Vagina (tissue), 2 donors: ENCODE measurements at regions not wholly inside any gene's neighbourhood (a gene's known extent, or its start where the extent isn't known, plus 50 kb on each side); places are given as distances from the start of the nearest gene placed in this dataset.

Experiments used
- CTCF ChIP-seq, 3 experiments: fragments of 450-650 bp in 2 of 3; fragments of 200-600 bp in 1 of 3; sonication (generic) in 1 of 3; IDR thresholded peaks; one replicate each; pipeline ENCODE4 v1.5.1; 2017 to 2019; ENCODE audit warnings: antibody characterized with exemption in 3 of 3, mild to moderate bottlenecking in 2 of 3, moderate library complexity in 2 of 3
- POLR2AphosphoS5 ChIP-seq, 2 donors: sonication (generic); formaldehyde crosslinking; IDR thresholded peaks; one replicate each; pipeline ENCODE4 v1.9.0; 2017; ENCODE audit warnings: antibody characterized with exemption in 2 of 2, mild to moderate bottlenecking in 2 of 2, low read depth in 1 of 2; ENCODE audit not compliant: insufficient read depth in 1 of 2

DNA sequence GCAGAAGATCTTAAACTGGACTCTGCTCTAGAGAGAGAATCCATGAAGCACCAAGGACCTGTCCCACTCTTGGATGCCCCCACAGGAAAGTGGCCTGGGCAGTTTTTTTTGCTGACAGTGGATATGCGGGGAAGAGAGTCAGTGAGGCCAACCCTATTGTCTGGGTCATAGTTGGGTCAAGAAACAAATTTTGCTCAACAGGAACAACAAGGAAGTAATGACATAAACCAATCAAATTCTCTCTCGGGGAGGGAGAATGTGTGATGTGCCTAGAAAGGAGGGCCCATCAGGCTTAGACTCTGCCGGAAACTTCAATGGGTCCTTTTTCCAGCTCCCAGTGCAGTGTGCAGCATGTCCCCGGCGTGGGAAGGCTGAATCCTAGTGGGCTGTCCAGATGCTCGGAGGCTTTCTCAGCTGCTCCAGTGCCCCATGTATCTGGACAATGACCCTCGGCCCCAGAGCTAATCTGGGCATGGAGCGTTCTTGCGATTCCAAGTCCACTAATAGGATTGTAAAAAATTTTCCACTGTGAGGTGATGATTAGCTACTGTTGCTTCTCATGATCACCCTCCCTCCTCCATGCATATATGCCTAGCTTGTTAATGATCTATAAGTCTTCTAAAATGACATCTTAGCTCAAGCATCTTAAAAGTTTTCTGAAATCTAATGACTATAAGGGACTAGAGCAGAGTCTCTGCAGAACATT, 101.0 kb downstream of the SNX19 start:
- TF ChIP-seq CTCF (IDR thresholded peaks at IDR 0.05) (no peak), POLR2AphosphoS5 (IDR thresholded peaks at IDR 0.05; ENCODE audit: insufficient read depth in 1 of 2, low read depth in 1 of 2) (no peak)
